SU-DHL-6 (cell line): ENCODE measurements at regions not wholly inside any gene's neighbourhood (a gene's known extent, or its start where the extent isn't known, plus 50 kb on each side); places are given as distances from the start of the nearest gene placed in this dataset.

Source experiments
- H2AFZ ChIP-seq: fragments of 200-600 bp; sonication (generic); 2 replicates; pipeline ENCODE4 v1.6.1; 2014; ENCODE audit warnings: low read depth, mild to moderate bottlenecking, moderate library complexity, mixed read lengths, antibody characterized with exemption, low read length; ENCODE audit not compliant: severe bottlenecking
- H3F3A ChIP-seq: fragments of 200-600 bp; shearing (Covaris generic); 2 replicates; pipeline ENCODE4 v1.6.0; 2016; ENCODE audit warnings: antibody characterized with exemption, mild to moderate bottlenecking; ENCODE audit not compliant: insufficient read depth
- H3K27ac ChIP-seq: fragments of 200-600 bp; sonication (generic); 2 replicates; pipeline ENCODE4 v1.5.1; 2016; ENCODE audit warnings: low read depth, mild to moderate bottlenecking, low read length, moderate library complexity, mixed read lengths
- H3K27me3 ChIP-seq: fragments of 200-600 bp; sonication (generic), shearing (Covaris generic); 2 replicates; pipeline ENCODE4 v1.6.0; 2014; ENCODE audit warnings: mild to moderate bottlenecking, low read length
- H3K36me3 ChIP-seq: fragments of 200-600 bp; sonication (generic); 2 replicates; pipeline ENCODE4 v1.6.1; 2014; ENCODE audit warnings: mild to moderate bottlenecking, low read length, mixed read lengths
- H3K4me2 ChIP-seq: fragments of 300-600, 200-600 bp; shearing (Covaris generic), sonication (generic); 2 replicates; pipeline ENCODE4 v1.6.0; 2014; ENCODE audit warnings: low read length, low read depth, mild to moderate bottlenecking; ENCODE audit not compliant: poor library complexity, severe bottlenecking
- H3K4me3 ChIP-seq: fragments of 200-600 bp; sonication (generic); 2 replicates; pipeline ENCODE4 v1.5.1; 2014; ENCODE audit warnings: antibody characterized with exemption, low read length, mild to moderate bottlenecking, mixed read lengths; ENCODE audit not compliant: insufficient read depth, poor library complexity, severe bottlenecking
- H3K79me2 ChIP-seq: fragments of 200-600 bp; sonication (generic); 2 replicates; pipeline ENCODE4 v1.6.1; 2014; ENCODE audit warnings: mild to moderate bottlenecking, low read length, moderate library complexity; ENCODE audit not compliant: insufficient read depth
- H3K9ac ChIP-seq: fragments of 200-600 bp; sonication (generic); 2 replicates; pipeline ENCODE4 v1.7.0; 2014; ENCODE audit warnings: mild to moderate bottlenecking, low read length
- H3K9me2 ChIP-seq: fragments of 200-600 bp; sonication (generic); replicated peaks from 2 replicates; pipeline ENCODE4 v1.6.1; 2014; ENCODE audit warnings: low read length; ENCODE audit not compliant: insufficient read depth
- H3K9me3 ChIP-seq: fragments of 200-600 bp; sonication (generic); 2 replicates; pipeline ENCODE4 v1.6.1; 2014; ENCODE audit warnings: low read length, mixed read lengths; ENCODE audit not compliant: insufficient read depth
- H4K20me1 ChIP-seq: fragments of 200-600 bp; sonication (generic); 2 replicates; pipeline ENCODE4 v1.6.1; 2014; ENCODE audit warnings: low read depth, mild to moderate bottlenecking, antibody characterized with exemption, low read length, moderate library complexity, mixed read lengths
- EZH2phosphoT487 ChIP-seq: fragments of 200-600 bp; sonication (generic), shearing (Covaris generic); conservative IDR thresholded peaks from 2 replicates; pipeline ENCODE4 v1.6.1; 2018; ENCODE audit warnings: mild to moderate bottlenecking, antibody characterized with exemption, low read length, moderate library complexity, mixed read lengths
- TF ChIP-seq, protein P1 (sequence below): fragments of 200-600 bp; sonication (generic); IDR thresholded peaks from one replicate; pipeline ENCODE4 v1.5.1; 2017; ENCODE audit warnings: antibody characterized with exemption, mild to moderate bottlenecking, low read length, moderate library complexity; ENCODE audit not compliant: insufficient read depth, poor library complexity, severe bottlenecking

DNA sequence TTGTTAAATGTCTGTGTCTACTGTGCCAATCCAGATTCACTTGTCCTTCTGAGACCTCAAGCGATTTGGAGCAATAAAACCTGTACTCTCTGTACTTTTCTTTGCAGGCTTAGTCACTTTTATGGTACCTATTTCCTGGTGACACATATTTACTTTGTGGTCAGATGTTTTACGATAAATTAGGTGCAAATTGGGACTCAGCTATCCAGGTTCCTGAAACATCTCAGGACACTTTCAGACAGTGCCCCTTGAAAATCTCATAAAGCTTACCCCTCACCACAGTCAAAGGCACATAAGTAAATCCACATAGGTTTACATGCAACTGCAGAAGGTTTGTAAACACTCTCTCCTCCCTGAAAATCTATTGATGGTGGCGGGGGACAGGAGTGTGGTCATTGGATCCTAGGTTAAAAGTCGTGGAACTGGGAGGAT lies 438.8 kb downstream of the EFNB2 start:
- Histone ChIP-seq H2AFZ (no peak overlapping the region), H3K4me2 (no peak overlapping the region), H3K27ac (no peak overlapping the region)

DNA sequence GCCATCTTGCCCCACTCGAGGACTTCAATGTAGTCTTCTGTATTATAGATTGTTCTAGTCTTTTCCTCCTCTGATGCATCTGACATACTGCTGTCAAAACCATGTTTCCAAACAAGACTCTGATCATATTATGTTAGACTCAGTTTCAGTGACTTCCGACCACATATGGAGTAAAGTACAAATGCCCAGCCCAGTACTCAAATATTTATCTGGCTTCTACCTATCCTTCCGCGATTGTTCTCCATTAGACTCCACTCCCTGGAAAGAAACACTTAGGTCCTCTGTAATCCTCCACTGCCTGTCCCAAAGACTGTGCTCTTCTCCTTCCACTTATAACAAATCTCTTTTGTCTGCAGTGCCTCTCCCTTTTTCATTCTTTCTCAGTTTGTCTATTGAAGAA lies 439.5 kb downstream of the EFNB2 start:
- no peaks in the 10 kb centered on the region for H3F3A ChIP-seq
- no peak overlapping the region for H3K4me3 ChIP-seq
- H3K27ac ChIP-seq, result no peak overlapping the region
- no peak overlapping the region for H2AFZ ChIP-seq
- no peaks in the 10 kb centered on the region for H3K79me2 ChIP-seq
- H3K4me2 ChIP-seq, result no peak overlapping the region
- H3K9me3 ChIP-seq, result no peaks in the 10 kb centered on the region
- H3K36me3 ChIP-seq, result no peaks in the 10 kb centered on the region
- H3K27me3 ChIP-seq, result no peaks in the 10 kb centered on the region
- H3K9ac ChIP-seq, result no peak overlapping the region
- TF ChIP-seq EZH2phosphoT487, result no peak
- TF ChIP-seq, protein P1, sequence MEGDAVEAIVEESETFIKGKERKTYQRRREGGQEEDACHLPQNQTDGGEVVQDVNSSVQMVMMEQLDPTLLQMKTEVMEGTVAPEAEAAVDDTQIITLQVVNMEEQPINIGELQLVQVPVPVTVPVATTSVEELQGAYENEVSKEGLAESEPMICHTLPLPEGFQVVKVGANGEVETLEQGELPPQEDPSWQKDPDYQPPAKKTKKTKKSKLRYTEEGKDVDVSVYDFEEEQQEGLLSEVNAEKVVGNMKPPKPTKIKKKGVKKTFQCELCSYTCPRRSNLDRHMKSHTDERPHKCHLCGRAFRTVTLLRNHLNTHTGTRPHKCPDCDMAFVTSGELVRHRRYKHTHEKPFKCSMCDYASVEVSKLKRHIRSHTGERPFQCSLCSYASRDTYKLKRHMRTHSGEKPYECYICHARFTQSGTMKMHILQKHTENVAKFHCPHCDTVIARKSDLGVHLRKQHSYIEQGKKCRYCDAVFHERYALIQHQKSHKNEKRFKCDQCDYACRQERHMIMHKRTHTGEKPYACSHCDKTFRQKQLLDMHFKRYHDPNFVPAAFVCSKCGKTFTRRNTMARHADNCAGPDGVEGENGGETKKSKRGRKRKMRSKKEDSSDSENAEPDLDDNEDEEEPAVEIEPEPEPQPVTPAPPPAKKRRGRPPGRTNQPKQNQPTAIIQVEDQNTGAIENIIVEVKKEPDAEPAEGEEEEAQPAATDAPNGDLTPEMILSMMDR, result no peak
- no peaks in the 10 kb centered on the region for H4K20me1 ChIP-seq
- H3K9me2 ChIP-seq, result no peaks in the 10 kb centered on the region

More for the DNA sequence above, 438.8 kb downstream of the EFNB2 start:
- Histone ChIP-seq H3K9ac (no peak overlapping the region), H3F3A (no peaks in the 10 kb centered on the region), H3K9me3 (no peaks in the 10 kb centered on the region), H3K9me2 (no peaks in the 10 kb centered on the region), H4K20me1 (no peaks in the 10 kb centered on the region), H3K4me3 (no peak overlapping the region), H3K36me3 (no peaks in the 10 kb centered on the region), H3K27me3 (no peaks in the 10 kb centered on the region), H3K79me2 (no peaks in the 10 kb centered on the region)
- TF ChIP-seq, protein P1, result no peak
- TF ChIP-seq EZH2phosphoT487, result no peak

DNA sequence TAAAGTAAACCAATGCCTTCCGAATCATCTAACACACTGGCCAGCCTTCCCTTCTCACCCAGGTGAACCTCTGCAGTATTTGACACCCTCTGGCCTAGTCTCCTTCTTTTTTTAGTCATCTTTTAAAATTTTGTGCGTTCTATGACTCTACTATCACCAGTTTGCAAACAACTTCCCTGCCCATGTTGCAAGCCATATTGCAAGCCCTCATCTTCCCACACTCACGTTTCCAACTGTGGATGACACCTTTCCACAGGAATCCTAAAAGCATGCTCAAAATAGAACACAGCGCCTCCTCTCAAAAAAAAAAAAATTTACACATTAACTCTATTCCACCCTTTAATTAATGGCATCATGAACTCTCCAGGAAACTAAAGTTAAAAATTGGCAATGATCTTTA lies 440.1 kb downstream of the EFNB2 start:
- H2AFZ ChIP-seq, result no peak overlapping the region
- H3K9ac ChIP-seq, result no peak overlapping the region
- no peak overlapping the region for H3K4me2 ChIP-seq

More for the DNA sequence above, 440.1 kb downstream of the EFNB2 start:
- Histone ChIP-seq H3K9me3 (no peaks in the 10 kb centered on the region), H3K36me3 (no peaks in the 10 kb centered on the region), H3K9me2 (no peaks in the 10 kb centered on the region), H3K27ac (no peak overlapping the region), H3K79me2 (no peaks in the 10 kb centered on the region), H3K27me3 (no peaks in the 10 kb centered on the region), H3K4me3 (no peak overlapping the region), H4K20me1 (no peaks in the 10 kb centered on the region), H3F3A (no peaks in the 10 kb centered on the region)
- TF ChIP-seq, protein P1, result no peak
- TF ChIP-seq EZH2phosphoT487, result no peak
